Neural progenitor cell (in vitro differentiated cells): ENCODE measurements at regions not wholly inside any gene's neighbourhood (a gene's known extent, or its start where the extent isn't known, plus 50 kb on each side); places are given as distances from the start of the nearest gene placed in this dataset.
A peak's percentile ranks its signal among the peaks of the same experiment; 100 is the strongest.

Source experiments
- DNase-seq: peaks from one replicate; pipeline ENCODE4 v3.0.0-alpha.2; 2016; ENCODE audit warnings: low spot score
- H2AFZ ChIP-seq: fragments of 200-600 bp; sonication (generic); replicated peaks from 2 replicates; pipeline ENCODE4 v1.6.1; 2016; ENCODE audit warnings: antibody characterized with exemption
- H3F3A ChIP-seq: fragments of 200-600 bp; sonication (generic); 2 replicates; pipeline ENCODE4 v1.6.1; 2016; ENCODE audit warnings: antibody characterized with exemption, low read depth
- H3K27ac ChIP-seq: fragments of 200-600 bp; sonication (generic); 2 replicates; pipeline ENCODE4 v1.5.1; 2016; ENCODE audit warnings: mild to moderate bottlenecking
- H3K27me3 ChIP-seq: fragments of 200-600 bp; sonication (generic); 2 replicates; pipeline ENCODE4 v1.6.1; 2016; ENCODE audit warnings: mild to moderate bottlenecking, moderate library complexity
- H3K36me3 ChIP-seq: fragments of 200-600 bp; sonication (generic); 2 replicates; pipeline ENCODE4 v1.5.1; 2016
- H3K4me1 ChIP-seq: fragments of 200-600 bp; sonication (generic); 2 replicates; pipeline ENCODE4 v1.6.1; 2016; ENCODE audit warnings: mixed run types
- H3K4me2 ChIP-seq: fragments of 200-600 bp; sonication (generic); 2 replicates; pipeline ENCODE4 v1.6.1; 2016
- H3K4me3 ChIP-seq: fragments of 200-600 bp; sonication (generic); 2 replicates; pipeline ENCODE4 v1.5.1; 2016
- H3K79me2 ChIP-seq: fragments of 200-600 bp; sonication (generic); 2 replicates; pipeline ENCODE4 v1.6.1; 2016; ENCODE audit warnings: low read depth
- H3K9ac ChIP-seq: fragments of 200-600 bp; sonication (generic); 2 replicates; pipeline ENCODE4 v1.6.1; 2016
- H3K9me3 ChIP-seq: fragments of 200-600 bp; sonication (generic); 2 replicates; pipeline ENCODE4 v1.5.1; 2016; ENCODE audit warnings: low read depth
- H4K20me1 ChIP-seq: fragments of 200-600 bp; sonication (generic); 2 replicates; pipeline ENCODE4 v1.6.1; 2016; ENCODE audit warnings: low read depth
- H3K27ac Mint-ChIP-seq: 3 replicates; pipeline ENCODE4 v1.8.0; 2021; ENCODE audit warnings: mixed read lengths
- H3K27me3 Mint-ChIP-seq: 2 replicates; pipeline ENCODE4 v1.8.0; 2022; ENCODE audit warnings: low read depth, mild to moderate bottlenecking, inconsistent platforms, moderate library complexity, mixed read lengths; ENCODE audit not compliant: insufficient read depth
- H3K36me3 Mint-ChIP-seq: 3 replicates; pipeline ENCODE4 v1.8.0; 2021; ENCODE audit warnings: mixed read lengths
- H3K4me1 Mint-ChIP-seq: 3 replicates; pipeline ENCODE4 v1.8.0; 2021; ENCODE audit warnings: mixed read lengths
- H3K4me3 Mint-ChIP-seq: 3 replicates; pipeline ENCODE4 v1.8.0; 2021; ENCODE audit warnings: mild to moderate bottlenecking, moderate library complexity, mixed read lengths
- H3K9me3 Mint-ChIP-seq: 3 replicates; pipeline ENCODE4 v1.8.0; 2020; ENCODE audit warnings: mixed read lengths
- EZH2 ChIP-seq: fragments of 200-600 bp; sonication (generic); IDR thresholded peaks from 2 replicates; pipeline ENCODE4 v1.6.1; 2017; ENCODE audit warnings: antibody characterized with exemption, mild to moderate bottlenecking, moderate library complexity
- EZH2phosphoT487 ChIP-seq: fragments of 200-600 bp; sonication (generic); IDR thresholded peaks from 2 replicates; pipeline ENCODE4 v1.6.1; 2017; ENCODE audit warnings: antibody characterized with exemption
- TF ChIP-seq, protein P1 (sequence below): fragments of 200-600 bp; sonication (generic); IDR thresholded peaks from 2 replicates; pipeline ENCODE4 v1.5.1; 2017; ENCODE audit warnings: antibody characterized with exemption, mild to moderate bottlenecking

DNA sequence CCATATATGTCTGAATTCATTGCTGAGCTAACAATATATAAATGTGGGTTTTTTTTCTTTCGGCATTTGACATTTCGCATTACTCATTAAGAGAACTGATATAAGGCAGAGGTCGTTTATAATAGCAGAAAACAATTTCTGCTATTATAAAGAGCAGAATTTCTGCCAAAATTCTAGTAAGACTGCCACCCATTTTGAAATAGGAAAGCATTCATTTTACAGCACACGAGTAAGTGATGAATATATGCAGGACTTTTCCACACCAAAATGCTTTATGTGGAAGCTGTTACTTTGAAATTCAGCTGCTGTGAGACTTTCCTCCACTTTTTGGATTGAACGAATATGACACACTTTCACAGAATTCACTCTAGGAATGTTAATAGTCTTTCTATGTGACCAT lies 610.9 kb upstream of the MAN1A1 start:
- no peaks in the 10 kb centered on the region for H3F3A ChIP-seq
- H3K9me3 ChIP-seq = no peaks in the 10 kb centered on the region
- no peak overlapping the region for H3K4me3 ChIP-seq
- no peaks in the 10 kb centered on the region for H3K27me3 ChIP-seq
- no peak overlapping the region for H3K27ac ChIP-seq
- H3K9ac ChIP-seq = no peak overlapping the region
- Mint-ChIP-seq H3K27me3 (no peaks in the 10 kb centered on the region), H3K4me1 (no peaks in the 10 kb centered on the region), H3K9me3 (no peaks in the 10 kb centered on the region), H3K27ac (no peak overlapping the region), H3K4me3 (no peak overlapping the region), H3K36me3 (no peaks in the 10 kb centered on the region)
- H3K36me3 ChIP-seq = no peaks in the 10 kb centered on the region
- no peaks in the 10 kb centered on the region for H3K79me2 ChIP-seq
- peaks cover 9% of the 10 kb centered on the region for H3K4me1 ChIP-seq
- no peaks in the 10 kb centered on the region for H4K20me1 ChIP-seq
- TF ChIP-seq EZH2phosphoT487 (no peak), EZH2 (no peak)
- TF ChIP-seq, protein P1, sequence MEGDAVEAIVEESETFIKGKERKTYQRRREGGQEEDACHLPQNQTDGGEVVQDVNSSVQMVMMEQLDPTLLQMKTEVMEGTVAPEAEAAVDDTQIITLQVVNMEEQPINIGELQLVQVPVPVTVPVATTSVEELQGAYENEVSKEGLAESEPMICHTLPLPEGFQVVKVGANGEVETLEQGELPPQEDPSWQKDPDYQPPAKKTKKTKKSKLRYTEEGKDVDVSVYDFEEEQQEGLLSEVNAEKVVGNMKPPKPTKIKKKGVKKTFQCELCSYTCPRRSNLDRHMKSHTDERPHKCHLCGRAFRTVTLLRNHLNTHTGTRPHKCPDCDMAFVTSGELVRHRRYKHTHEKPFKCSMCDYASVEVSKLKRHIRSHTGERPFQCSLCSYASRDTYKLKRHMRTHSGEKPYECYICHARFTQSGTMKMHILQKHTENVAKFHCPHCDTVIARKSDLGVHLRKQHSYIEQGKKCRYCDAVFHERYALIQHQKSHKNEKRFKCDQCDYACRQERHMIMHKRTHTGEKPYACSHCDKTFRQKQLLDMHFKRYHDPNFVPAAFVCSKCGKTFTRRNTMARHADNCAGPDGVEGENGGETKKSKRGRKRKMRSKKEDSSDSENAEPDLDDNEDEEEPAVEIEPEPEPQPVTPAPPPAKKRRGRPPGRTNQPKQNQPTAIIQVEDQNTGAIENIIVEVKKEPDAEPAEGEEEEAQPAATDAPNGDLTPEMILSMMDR = no peak
- no peak overlapping the region for H2AFZ ChIP-seq
- no peak for DNase-seq
- H3K4me2 ChIP-seq = no peak overlapping the region

DNA sequence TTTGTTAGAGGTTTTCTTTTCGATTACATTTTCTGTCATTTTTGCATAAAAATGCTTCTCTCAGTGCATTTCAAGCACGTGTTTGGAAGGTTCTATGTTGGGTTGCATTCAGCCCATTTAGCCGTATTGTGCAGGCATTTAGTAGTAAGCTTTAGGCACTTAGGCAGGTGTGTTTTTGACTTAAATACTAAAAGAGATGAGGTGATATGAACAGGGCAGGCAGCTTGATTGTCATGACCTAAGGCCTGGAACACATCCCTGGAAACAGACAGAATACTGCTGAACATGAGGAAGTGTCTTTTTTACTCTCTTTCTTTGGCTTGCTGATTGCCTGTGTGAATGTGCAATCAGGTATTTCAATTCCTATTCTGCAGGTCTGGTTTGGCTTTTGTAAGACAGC lies 610.5 kb upstream of the MAN1A1 start:
- no peak overlapping the region for H3K27ac Mint-ChIP-seq
- H3K4me3 Mint-ChIP-seq = no peak overlapping the region
- no peak overlapping the region for H3K4me2 ChIP-seq
- DNase-seq = no peak
- H3K9me3 Mint-ChIP-seq = no peaks in the 10 kb centered on the region
- H3K79me2 ChIP-seq = no peaks in the 10 kb centered on the region
- TF ChIP-seq EZH2phosphoT487 = no peak
- TF ChIP-seq, protein P1 = no peak
- H3K27me3 Mint-ChIP-seq = no peaks in the 10 kb centered on the region
- no peaks in the 10 kb centered on the region for H3K27me3 ChIP-seq
- H3K27ac ChIP-seq = no peak overlapping the region
- H3K4me1 Mint-ChIP-seq = no peaks in the 10 kb centered on the region
- no peak overlapping the region for H3K9ac ChIP-seq
- H2AFZ ChIP-seq = no peak overlapping the region
- H4K20me1 ChIP-seq = no peaks in the 10 kb centered on the region
- H3F3A ChIP-seq = no peaks in the 10 kb centered on the region
- H3K9me3 ChIP-seq = no peaks in the 10 kb centered on the region
- no peaks in the 10 kb centered on the region for H3K36me3 ChIP-seq
- no peaks in the 10 kb centered on the region for H3K36me3 Mint-ChIP-seq
- peaks cover 9% of the 10 kb centered on the region for H3K4me1 ChIP-seq
- no peak overlapping the region for H3K4me3 ChIP-seq

DNA sequence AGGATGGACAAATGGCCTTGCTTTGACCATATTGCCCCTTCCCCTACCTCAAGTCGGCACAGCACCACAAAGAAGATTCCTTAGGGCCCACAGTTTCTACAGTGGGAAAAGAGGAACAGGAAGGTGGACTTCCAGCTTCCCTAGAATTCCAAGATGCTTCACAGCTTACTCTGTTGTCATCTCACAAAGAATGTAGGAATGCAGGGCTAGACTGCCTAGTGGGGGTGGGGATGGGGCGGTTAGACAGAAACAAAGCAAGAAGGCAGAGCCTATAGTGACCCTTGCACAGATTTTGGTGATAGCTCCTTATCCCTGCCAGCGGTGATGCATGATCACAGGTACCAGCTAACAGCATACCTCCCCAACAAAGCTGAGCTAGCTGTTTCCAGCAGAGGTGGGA lies 607.6 kb upstream of the MAN1A1 start:
- Histone ChIP-seq H3K9me3 (no peaks in the 10 kb centered on the region), H3K9ac (no peak overlapping the region), H2AFZ (peak overlapping the region; percentile 76), H3K4me2 (peak overlapping the region; percentile 8), H4K20me1 (no peaks in the 10 kb centered on the region), H3K79me2 (no peaks in the 10 kb centered on the region), H3K27ac (no peak overlapping the region), H3K36me3 (no peaks in the 10 kb centered on the region), H3K4me1 (peaks cover 9% of the 10 kb centered on the region), H3K27me3 (no peaks in the 10 kb centered on the region), H3K4me3 (no peak overlapping the region), H3F3A (no peaks in the 10 kb centered on the region)
- no peak for TF ChIP-seq EZH2
- no peak for TF ChIP-seq EZH2phosphoT487
- TF ChIP-seq, protein P1 = no peak
- Mint-ChIP-seq H3K27ac (no peak overlapping the region), H3K4me3 (no peak overlapping the region), H3K36me3 (no peaks in the 10 kb centered on the region), H3K4me1 (no peaks in the 10 kb centered on the region), H3K27me3 (peaks cover 2% of the 10 kb centered on the region), H3K9me3 (peaks cover 2% of the 10 kb centered on the region)
- peak; percentile 57 for DNase-seq

DNA sequence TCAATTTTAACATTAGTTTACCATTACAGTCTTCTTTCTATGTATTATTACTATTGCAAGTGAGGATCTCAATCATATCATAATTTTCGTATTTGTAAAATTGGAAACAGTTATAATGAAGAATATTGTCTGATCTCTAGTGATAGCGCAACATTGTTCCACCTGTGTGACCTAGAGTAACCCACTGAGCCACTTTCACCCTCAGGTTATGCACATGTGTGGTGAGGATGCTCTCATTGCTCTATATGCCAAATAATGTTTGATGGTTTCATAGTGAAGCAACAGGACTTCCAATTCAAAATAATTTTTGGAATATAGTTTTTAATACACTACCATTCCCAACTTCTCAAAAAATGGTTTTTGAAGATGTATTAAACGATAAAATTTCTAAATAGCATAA lies 603.1 kb upstream of the MAN1A1 start:
- no peak overlapping the region for H3K4me2 ChIP-seq
- no peak for DNase-seq
- Mint-ChIP-seq H3K27me3 (peaks cover 2% of the 10 kb centered on the region), H3K9me3 (peaks cover 2% of the 10 kb centered on the region), H3K4me3 (no peak overlapping the region), H3K27ac (no peak overlapping the region), H3K36me3 (no peaks in the 10 kb centered on the region), H3K4me1 (no peaks in the 10 kb centered on the region)
- H3K4me1 ChIP-seq = peaks cover 9% of the 10 kb centered on the region
- no peaks in the 10 kb centered on the region for H3K79me2 ChIP-seq
- no peaks in the 10 kb centered on the region for H3K9me3 ChIP-seq
- no peaks in the 10 kb centered on the region for H3K36me3 ChIP-seq
- H3F3A ChIP-seq = no peaks in the 10 kb centered on the region
- H4K20me1 ChIP-seq = no peaks in the 10 kb centered on the region
- H3K4me3 ChIP-seq = no peak overlapping the region
- H3K27ac ChIP-seq = no peak overlapping the region
- H3K27me3 ChIP-seq = no peaks in the 10 kb centered on the region
- TF ChIP-seq EZH2 (no peak), EZH2phosphoT487 (no peak)
- TF ChIP-seq, protein P1 = no peak
- no peak overlapping the region for H3K9ac ChIP-seq
- H2AFZ ChIP-seq = no peak overlapping the region
